ENCODE measurements at regions not wholly inside any gene's neighbourhood (a gene's known extent, or its start where the extent isn't known, plus 50 kb on each side); places are given as distances from the start of the nearest gene placed in this dataset.
"Not testable (repeated sequence)": the region's sequence is repeated elsewhere in the genome, so short reads cannot be mapped to it uniquely, and the experiment has no call there.

- Histone ChIP-seq H3K36me3 (ENCODE audit: control insufficient read depth in 2 of 2, insufficient read depth in 2 of 2, low read length in 1 of 2) (no peaks in the 10 kb centered on the region), H3K4me3 (ENCODE audit: low read depth in 1 of 2, low read length in 2 of 2) (no peak overlapping the region), H3K9me3 (ENCODE audit: control insufficient read depth in 2 of 2, insufficient read depth in 1 of 2, low read depth in 1 of 2, low read length in 1 of 2) (no peaks in the 10 kb centered on the region), H3K27me3 (ENCODE audit: control insufficient read depth in 1 of 2, insufficient read depth in 2 of 2, low read length in 2 of 2) (no peaks in the 10 kb centered on the region), H3K27ac (ENCODE audit: low read depth in 2 of 2, low read length in 1 of 2) (no peak overlapping the region), H3K4me1 (ENCODE audit: control insufficient read depth in 2 of 2, insufficient read depth in 2 of 2, low read length in 1 of 2) (no peaks in the 10 kb centered on the region)
- 41 to 46% methylated on average over 2 of the region's 2 CpGs for WGBS, 2 donors
Measured at GRCh38 chr12:83465632-83466031, 778.9 kb downstream of the TMTC2 start.

- no peaks in the 10 kb centered on the region for H3K27me3 ChIP-seq (ENCODE audit: control insufficient read depth in 1 of 2, insufficient read depth in 2 of 2, low read length in 2 of 2)
- H3K36me3 ChIP-seq (ENCODE audit: control insufficient read depth in 2 of 2, insufficient read depth in 2 of 2, low read length in 1 of 2), result no peaks in the 10 kb centered on the region
- no peak overlapping the region for H3K27ac ChIP-seq (ENCODE audit: low read depth in 2 of 2, low read length in 1 of 2)
- no peaks in the 10 kb centered on the region for H3K4me1 ChIP-seq (ENCODE audit: control insufficient read depth in 2 of 2, insufficient read depth in 2 of 2, low read length in 1 of 2)
- H3K9me3 ChIP-seq (ENCODE audit: control insufficient read depth in 2 of 2, insufficient read depth in 1 of 2, low read depth in 1 of 2, low read length in 1 of 2), result no peaks in the 10 kb centered on the region
- H3K4me3 ChIP-seq (ENCODE audit: low read depth in 1 of 2, low read length in 2 of 2), result no peak overlapping the region
Measured at GRCh38 chr12:83462419-83462818, 775.7 kb downstream of the TMTC2 start.

DNA sequence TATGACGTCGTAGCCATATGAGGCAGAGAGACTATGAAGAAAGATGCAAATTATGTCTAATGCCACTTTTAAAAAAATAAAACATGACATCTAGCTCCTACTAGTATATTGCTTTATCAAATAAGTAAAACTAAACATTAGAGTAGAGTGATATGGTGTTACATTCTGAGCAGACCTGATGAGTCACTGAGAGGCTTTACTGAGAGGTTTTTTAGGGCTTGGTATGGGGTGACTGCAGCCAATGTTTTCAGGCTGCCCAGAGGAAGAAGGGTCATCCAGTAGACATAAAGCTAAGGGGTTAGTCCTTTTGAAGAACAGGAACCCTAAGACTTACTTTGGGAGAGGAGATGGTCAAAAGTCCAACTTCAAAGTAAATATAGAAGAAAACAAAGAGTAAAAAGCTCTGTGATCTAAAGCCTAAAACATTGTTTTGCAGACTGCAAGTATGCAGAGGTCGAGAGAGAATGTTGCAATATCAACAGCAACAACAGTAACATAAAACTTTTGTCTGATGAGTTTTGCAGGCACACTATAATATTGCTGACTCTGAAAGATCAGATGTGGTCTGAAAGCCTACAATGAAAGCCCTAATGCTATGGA, 774.7 kb downstream of the TMTC2 start:
- Histone ChIP-seq H3K4me1 (ENCODE audit: control insufficient read depth in 2 of 2, insufficient read depth in 2 of 2, low read length in 1 of 2) (no peaks in the 10 kb centered on the region), H3K27ac (ENCODE audit: low read depth in 2 of 2, low read length in 1 of 2) (no peak overlapping the region), H3K27me3 (ENCODE audit: control insufficient read depth in 1 of 2, insufficient read depth in 2 of 2, low read length in 2 of 2) (no peaks in the 10 kb centered on the region), H3K9me3 (ENCODE audit: control insufficient read depth in 2 of 2, insufficient read depth in 1 of 2, low read depth in 1 of 2, low read length in 1 of 2) (no peaks in the 10 kb centered on the region), H3K36me3 (ENCODE audit: control insufficient read depth in 2 of 2, insufficient read depth in 2 of 2, low read length in 1 of 2) (no peaks in the 10 kb centered on the region), H3K4me3 (ENCODE audit: low read depth in 1 of 2, low read length in 2 of 2) (no peak overlapping the region)
- WGBS, 2 donors, result 67 to 72% methylated on average over 3 of the region's 3 CpGs

- 93% methylated on average over 2 of the region's 2 CpGs for WGBS, 2 donors
- Histone ChIP-seq H3K4me1 (ENCODE audit: control insufficient read depth in 2 of 2, insufficient read depth in 2 of 2, low read length in 1 of 2) (no peaks in the 10 kb centered on the region), H3K4me3 (ENCODE audit: low read depth in 1 of 2, low read length in 2 of 2) (no peak overlapping the region), H3K9me3 (ENCODE audit: control insufficient read depth in 2 of 2, insufficient read depth in 1 of 2, low read depth in 1 of 2, low read length in 1 of 2) (no peaks in the 10 kb centered on the region), H3K36me3 (ENCODE audit: control insufficient read depth in 2 of 2, insufficient read depth in 2 of 2, low read length in 1 of 2) (no peaks in the 10 kb centered on the region), H3K27me3 (ENCODE audit: control insufficient read depth in 1 of 2, insufficient read depth in 2 of 2, low read length in 2 of 2) (no peaks in the 10 kb centered on the region), H3K27ac (ENCODE audit: low read depth in 2 of 2, low read length in 1 of 2) (no peak overlapping the region)
Measured at GRCh38 chr12:83451189-83451588, 764.5 kb downstream of the TMTC2 start.

GRCh38 chr12:83434600-83434999, 747.9 kb downstream of the TMTC2 start:
- no peaks in the 10 kb centered on the region for H3K9me3 ChIP-seq (ENCODE audit: control insufficient read depth in 2 of 2, insufficient read depth in 1 of 2, low read depth in 1 of 2, low read length in 1 of 2)
- H3K4me3 ChIP-seq (ENCODE audit: low read depth in 1 of 2, low read length in 2 of 2), result no peak overlapping the region
- H3K36me3 ChIP-seq (ENCODE audit: control insufficient read depth in 2 of 2, insufficient read depth in 2 of 2, low read length in 1 of 2), result no peaks in the 10 kb centered on the region
- no peak overlapping the region for H3K27ac ChIP-seq (ENCODE audit: low read depth in 2 of 2, low read length in 1 of 2)
- no peaks in the 10 kb centered on the region for H3K27me3 ChIP-seq (ENCODE audit: control insufficient read depth in 1 of 2, insufficient read depth in 2 of 2, low read length in 2 of 2)
- H3K4me1 ChIP-seq (ENCODE audit: control insufficient read depth in 2 of 2, insufficient read depth in 2 of 2, low read length in 1 of 2), result no peaks in the 10 kb centered on the region
- 31 to 52% methylated on average over 1 of the region's 1 CpG for WGBS, 2 donors

- Histone ChIP-seq H3K27ac (ENCODE audit: low read depth in 2 of 2, low read length in 1 of 2) (no peak overlapping the region), H3K27me3 (ENCODE audit: control insufficient read depth in 1 of 2, insufficient read depth in 2 of 2, low read length in 2 of 2) (no peaks in the 10 kb centered on the region), H3K4me3 (ENCODE audit: low read depth in 1 of 2, low read length in 2 of 2) (no peak overlapping the region), H3K36me3 (ENCODE audit: control insufficient read depth in 2 of 2, insufficient read depth in 2 of 2, low read length in 1 of 2) (no peaks in the 10 kb centered on the region), H3K9me3 (ENCODE audit: control insufficient read depth in 2 of 2, insufficient read depth in 1 of 2, low read depth in 1 of 2, low read length in 1 of 2) (no peaks in the 10 kb centered on the region), H3K4me1 (ENCODE audit: control insufficient read depth in 2 of 2, insufficient read depth in 2 of 2, low read length in 1 of 2) (no peaks in the 10 kb centered on the region)
- WGBS, 2 donors, result 90 to 95% methylated on average over 3 of the region's 3 CpGs
Measured at GRCh38 chr12:83432176-83432719, 745.5 kb downstream of the TMTC2 start.

DNA sequence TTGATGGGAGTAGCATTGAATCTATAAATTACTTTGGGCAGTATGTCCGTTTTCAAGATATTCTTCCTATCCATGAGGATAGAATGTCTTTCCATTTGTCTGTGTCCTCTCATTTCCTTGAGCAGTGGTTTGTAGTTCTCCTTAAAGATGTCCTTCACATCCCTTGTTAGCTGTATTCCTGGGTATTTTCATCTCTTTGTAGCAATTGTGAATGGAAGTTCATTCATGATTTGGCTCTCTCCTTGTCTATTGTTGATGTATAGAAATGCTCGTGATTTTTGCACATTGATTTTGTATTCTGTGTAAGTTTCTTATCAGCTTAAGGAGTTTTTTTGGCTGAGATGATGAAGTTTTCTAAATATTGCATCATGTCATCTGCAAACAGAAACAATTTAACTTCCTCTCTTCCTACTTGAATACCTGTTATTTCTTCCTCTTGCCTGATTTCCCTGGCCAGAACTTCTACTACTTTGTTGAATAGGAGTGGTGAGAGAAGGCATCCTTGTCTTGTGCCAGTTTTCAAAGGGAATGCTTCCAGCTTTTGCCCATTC, 741.0 kb downstream of the TMTC2 start:
- H3K36me3 ChIP-seq (ENCODE audit: control insufficient read depth in 2 of 2, insufficient read depth in 2 of 2, low read length in 1 of 2); H3K27me3 ChIP-seq (ENCODE audit: control insufficient read depth in 1 of 2, insufficient read depth in 2 of 2, low read length in 2 of 2); H3K4me1 ChIP-seq (ENCODE audit: control insufficient read depth in 2 of 2, insufficient read depth in 2 of 2, low read length in 1 of 2); H3K9me3 ChIP-seq (ENCODE audit: control insufficient read depth in 2 of 2, insufficient read depth in 1 of 2, low read depth in 1 of 2, low read length in 1 of 2); H3K27ac ChIP-seq (ENCODE audit: low read depth in 2 of 2, low read length in 1 of 2); H3K4me3 ChIP-seq (ENCODE audit: low read depth in 1 of 2, low read length in 2 of 2): not testable (repeated sequence)
- 82 to 92% methylated on average over 2 of the region's 2 CpGs for WGBS, 2 donors

- H3K36me3 ChIP-seq (ENCODE audit: control insufficient read depth in 2 of 2, insufficient read depth in 2 of 2, low read length in 1 of 2), result no peaks in the 10 kb centered on the region
- 89% methylated on average over 3 of the region's 3 CpGs for WGBS, 2 donors
Measured at GRCh38 chr12:83414981-83415380, 728.3 kb downstream of the TMTC2 start.

DNA sequence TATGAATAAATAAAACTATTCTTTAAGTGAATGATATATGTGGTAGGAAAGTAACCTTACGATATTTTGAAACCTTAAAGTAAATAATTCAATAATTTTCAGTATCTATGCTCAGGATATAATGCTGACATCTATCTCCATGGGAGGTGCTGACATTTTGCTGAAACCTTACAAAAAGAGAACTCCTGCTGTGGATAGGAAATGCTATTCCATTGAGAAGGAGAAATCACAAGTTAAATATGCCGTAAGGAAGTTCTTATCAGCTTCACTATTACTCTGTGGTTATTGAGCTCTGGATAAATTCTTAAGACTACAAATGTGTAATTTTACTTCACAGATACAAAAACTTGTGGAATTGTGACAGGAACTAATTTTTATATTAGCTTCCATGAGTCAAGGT, 722.1 kb downstream of the TMTC2 start:
- Histone ChIP-seq H3K9me3 (ENCODE audit: control insufficient read depth in 2 of 2, insufficient read depth in 1 of 2, low read depth in 1 of 2, low read length in 1 of 2) (no peaks in the 10 kb centered on the region), H3K4me3 (ENCODE audit: low read depth in 1 of 2, low read length in 2 of 2) (no peak overlapping the region), H3K27ac (ENCODE audit: low read depth in 2 of 2, low read length in 1 of 2) (no peak overlapping the region), H3K36me3 (ENCODE audit: control insufficient read depth in 2 of 2, insufficient read depth in 2 of 2, low read length in 1 of 2) (no peaks in the 10 kb centered on the region), H3K27me3 (ENCODE audit: control insufficient read depth in 1 of 2, insufficient read depth in 2 of 2, low read length in 2 of 2) (no peaks in the 10 kb centered on the region), H3K4me1 (ENCODE audit: control insufficient read depth in 2 of 2, insufficient read depth in 2 of 2, low read length in 1 of 2) (no peaks in the 10 kb centered on the region)
- 80 to 90% methylated on average over 2 of the region's 2 CpGs for WGBS, 2 donors

More at GRCh38 chr12:83414981-83415380, 728.3 kb downstream of the TMTC2 start:
- H3K27ac ChIP-seq (ENCODE audit: low read depth in 2 of 2, low read length in 1 of 2), result no peak overlapping the region
- no peaks in the 10 kb centered on the region for H3K9me3 ChIP-seq (ENCODE audit: control insufficient read depth in 2 of 2, insufficient read depth in 1 of 2, low read depth in 1 of 2, low read length in 1 of 2)
- H3K4me1 ChIP-seq (ENCODE audit: control insufficient read depth in 2 of 2, insufficient read depth in 2 of 2, low read length in 1 of 2), result no peaks in the 10 kb centered on the region
- no peak overlapping the region for H3K4me3 ChIP-seq (ENCODE audit: low read depth in 1 of 2, low read length in 2 of 2)
- H3K27me3 ChIP-seq (ENCODE audit: control insufficient read depth in 1 of 2, insufficient read depth in 2 of 2, low read length in 2 of 2), result no peaks in the 10 kb centered on the region

GRCh38 chr12:83408146-83408545, 721.4 kb downstream of the TMTC2 start:
- H3K27ac ChIP-seq (ENCODE audit: low read depth in 2 of 2, low read length in 1 of 2), result no peak overlapping the region
- no peaks in the 10 kb centered on the region for H3K4me1 ChIP-seq (ENCODE audit: control insufficient read depth in 2 of 2, insufficient read depth in 2 of 2, low read length in 1 of 2)
- no peaks in the 10 kb centered on the region for H3K27me3 ChIP-seq (ENCODE audit: control insufficient read depth in 1 of 2, insufficient read depth in 2 of 2, low read length in 2 of 2)
- no peak overlapping the region for H3K4me3 ChIP-seq (ENCODE audit: low read depth in 1 of 2, low read length in 2 of 2)
- no peaks in the 10 kb centered on the region for H3K9me3 ChIP-seq (ENCODE audit: control insufficient read depth in 2 of 2, insufficient read depth in 1 of 2, low read depth in 1 of 2, low read length in 1 of 2)
- H3K36me3 ChIP-seq (ENCODE audit: control insufficient read depth in 2 of 2, insufficient read depth in 2 of 2, low read length in 1 of 2), result no peaks in the 10 kb centered on the region
- WGBS, 2 donors, result 42 to 51% methylated on average over 2 of the region's 2 CpGs

Data from esophagus (tissue), 2 donors.